SIG-M5 treated with dmso at 0.1 percent for 504 hours (cell line): ENCODE measurements at regions not wholly inside any gene's neighbourhood (a gene's known extent, or its start where the extent isn't known, plus 50 kb on each side); places are given as distances from the start of the nearest gene placed in this dataset.

ENCODE experiments used
- DNase-seq: peaks from one replicate; lab custom pipeline; 2025; ENCODE audit not compliant: unreplicated experiment; lab: John Stamatoyannopoulos, UW

DNA sequence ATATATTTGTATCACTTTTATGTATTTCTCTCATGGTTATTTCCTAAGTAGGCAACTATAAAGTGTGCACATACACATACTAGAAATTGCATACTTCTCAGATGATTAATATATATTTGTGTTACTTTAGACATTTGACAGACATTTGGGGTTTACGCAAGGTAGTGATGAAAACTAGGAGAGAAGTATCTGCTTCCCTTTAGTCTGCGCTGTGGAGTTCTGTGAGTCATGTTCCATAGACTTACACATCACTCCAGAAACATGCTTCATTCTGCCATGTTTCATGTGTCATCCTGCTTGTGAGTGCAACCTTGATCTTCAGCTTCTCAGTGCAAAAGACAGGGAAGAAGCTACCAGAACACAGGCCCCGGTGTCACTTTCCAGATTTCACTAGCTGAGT lies 200.7 kb upstream of the BMP2 start:
- DNase-seq: peak; percentile 70

DNA sequence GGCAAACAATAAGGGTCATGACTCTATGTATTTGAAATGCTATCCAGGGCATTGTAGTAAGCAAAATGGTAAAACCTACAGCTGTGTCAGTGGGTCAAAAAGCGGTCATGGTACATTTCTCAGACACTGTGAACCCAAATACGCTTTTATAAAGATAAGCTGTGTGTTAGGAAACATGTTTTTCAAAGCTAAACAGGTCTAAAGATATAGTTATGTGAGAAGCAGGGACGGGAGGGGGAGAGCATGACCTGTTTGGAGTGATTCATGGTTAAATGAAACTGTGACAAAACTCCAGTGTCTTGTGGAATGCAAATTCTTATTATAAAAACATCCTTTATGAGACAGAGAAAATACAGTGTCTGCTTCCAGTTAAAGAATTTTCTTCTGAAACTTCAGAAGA lies 205.4 kb upstream of the BMP2 start:
- no peak for DNase-seq

DNA sequence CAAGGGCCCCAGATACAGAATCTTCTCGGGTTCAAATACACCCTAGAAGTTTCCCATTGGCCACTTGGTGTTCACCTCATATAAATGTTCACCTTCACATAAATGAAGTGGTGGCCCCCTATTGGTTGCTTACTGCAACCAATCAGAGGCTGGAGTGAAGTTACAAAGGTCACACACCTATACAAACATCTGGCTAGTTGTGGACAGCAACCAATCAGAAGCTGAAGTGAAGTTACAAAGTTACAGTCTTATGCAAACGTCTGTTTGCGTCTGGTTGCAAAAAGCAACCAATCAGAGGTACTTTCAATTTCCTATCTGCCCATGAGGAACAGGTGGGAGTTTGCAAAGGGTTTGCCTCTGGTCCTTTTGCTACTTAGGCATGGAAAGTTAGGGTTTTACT lies 206.5 kb upstream of the BMP2 start:
- no peak for DNase-seq

DNA sequence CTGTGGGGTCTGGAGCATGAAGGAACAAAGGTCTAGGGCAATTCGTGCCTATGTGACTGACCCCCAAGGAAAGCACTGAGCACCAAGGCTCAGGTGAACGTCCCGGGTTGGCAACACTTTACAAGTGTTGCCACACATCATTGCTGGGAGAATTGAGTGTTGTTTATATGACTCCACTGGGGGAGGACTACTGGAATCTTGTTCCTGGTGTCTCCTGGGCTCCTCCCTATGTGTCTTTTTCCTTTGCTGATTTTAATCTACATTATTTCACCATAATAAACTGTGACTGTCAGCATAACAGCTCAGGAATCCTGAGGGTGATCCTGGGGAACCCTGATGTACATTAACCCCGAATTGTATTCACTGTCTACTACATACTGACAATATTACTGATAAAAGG lies 207.7 kb upstream of the BMP2 start:
- DNase-seq: no peak

DNA sequence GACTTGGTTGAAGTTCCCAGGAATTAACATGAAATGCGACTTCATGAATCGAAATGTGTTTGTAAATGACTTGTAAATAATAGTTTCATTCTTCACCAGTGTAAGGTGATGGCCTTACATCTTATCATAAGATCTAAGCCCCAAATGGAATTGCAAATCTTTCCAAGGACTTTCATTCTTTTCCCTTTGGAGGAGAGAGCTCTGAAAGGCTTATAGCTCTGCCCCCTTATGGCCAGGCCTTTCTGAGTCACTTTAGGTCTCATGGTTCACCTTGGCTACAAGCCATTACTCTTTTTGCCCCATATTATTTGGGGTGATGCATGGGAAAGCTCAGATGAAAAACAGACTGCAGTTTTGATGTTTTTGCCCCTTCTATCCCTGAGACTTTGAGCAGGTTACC lies 209.1 kb upstream of the BMP2 start:
- DNase-seq: no peak

DNA sequence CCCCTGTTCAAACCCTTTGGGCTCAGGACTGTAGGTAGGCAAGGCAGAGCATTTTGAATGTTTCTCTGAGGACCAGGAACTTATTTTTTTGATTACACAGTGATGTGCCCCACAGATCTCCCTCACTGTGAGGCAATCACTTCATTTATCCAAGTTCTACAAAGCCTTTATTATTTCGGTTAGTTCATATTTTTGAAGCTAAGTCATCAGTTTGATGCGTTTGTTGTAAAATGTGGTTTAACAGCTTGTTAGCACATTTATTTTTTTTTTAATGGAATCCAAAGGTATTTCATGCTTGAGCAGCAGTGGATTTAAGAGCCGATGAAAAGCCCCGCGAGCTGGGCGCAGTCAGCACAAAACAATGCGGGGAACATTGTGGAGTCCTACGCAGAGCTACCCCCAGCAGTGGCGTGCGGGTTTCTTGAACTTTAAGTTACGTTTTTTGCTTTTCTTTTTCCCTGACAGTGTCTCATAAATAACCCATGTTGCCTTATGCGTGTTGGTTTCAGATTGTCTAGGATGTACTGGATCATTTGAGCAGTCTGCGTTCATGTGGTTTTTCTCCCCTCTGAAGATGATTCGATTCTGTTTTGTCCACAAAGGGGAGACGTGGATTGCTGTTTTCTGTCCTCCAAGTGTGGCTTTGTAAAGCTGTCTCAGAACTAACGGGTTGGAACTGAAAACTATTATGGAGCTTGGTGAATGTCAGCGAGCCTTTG lies 233.6 kb upstream of the BMP2 start:
- no peak for DNase-seq

DNA sequence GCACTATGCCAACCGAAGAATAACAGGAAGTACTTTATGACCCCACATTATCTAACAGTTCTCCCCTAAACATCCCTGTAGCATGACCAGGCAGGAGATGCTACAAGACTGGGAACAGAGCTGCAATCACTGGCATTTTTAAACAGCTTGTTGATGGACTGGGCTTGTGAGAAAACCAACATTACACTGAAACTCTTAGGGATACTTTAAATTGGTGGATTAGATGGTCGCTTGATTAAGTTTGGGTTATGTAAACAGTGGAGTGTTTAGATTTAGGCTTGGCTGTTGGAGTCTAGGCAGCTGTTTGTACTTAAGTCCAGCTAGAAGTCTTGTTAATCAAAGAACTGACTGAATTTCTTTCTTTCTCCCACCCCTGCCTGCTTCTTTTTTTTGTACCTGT lies 234.1 kb upstream of the BMP2 start:
- DNase-seq: no peak

DNA sequence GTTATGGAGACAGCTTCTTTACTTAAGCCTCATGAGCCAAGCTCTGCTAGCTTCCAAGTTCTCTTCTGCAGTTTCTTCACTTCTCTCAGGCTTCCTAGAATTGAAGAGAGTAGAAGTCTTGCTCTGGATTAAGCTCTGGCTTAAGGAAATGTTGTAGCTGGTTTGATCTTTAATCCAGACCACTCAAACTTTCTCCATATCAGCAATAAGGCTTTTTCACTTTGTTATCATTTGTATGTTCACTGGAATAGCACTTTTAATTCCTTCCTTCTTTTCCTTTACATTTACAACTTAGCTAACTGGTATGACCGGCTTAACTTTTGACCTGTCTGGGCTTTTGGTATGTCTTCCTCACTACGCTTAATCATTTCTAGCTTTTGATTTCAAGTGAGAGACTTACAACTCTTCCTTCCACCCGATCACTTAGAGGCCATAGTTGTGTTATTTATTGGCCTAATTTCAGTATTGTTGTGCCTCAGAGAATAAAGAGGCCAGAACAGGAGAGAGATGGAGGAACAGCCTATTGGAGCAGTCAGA lies 236.6 kb upstream of the BMP2 start:
- DNase-seq: no peak

DNA sequence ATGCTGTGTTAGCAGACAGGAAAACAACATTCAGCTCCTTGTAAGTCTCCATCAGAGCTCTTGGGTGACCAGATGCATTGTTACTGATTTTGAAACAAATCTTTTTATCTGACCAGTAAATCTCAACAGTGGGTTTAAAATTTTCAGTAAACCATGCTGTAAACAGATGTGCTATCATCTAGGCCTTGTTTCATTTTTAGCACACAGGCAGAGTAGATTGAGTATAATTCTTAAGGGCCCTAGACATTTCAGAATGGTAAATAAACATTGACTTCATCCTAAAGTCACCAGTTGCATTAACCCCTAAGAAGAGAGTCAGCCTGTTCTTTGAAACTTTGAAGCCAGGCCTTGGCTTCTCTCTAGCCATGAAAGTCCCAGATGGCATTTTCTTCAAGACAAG lies 237.2 kb upstream of the BMP2 start:
- DNase-seq: no peak

DNA sequence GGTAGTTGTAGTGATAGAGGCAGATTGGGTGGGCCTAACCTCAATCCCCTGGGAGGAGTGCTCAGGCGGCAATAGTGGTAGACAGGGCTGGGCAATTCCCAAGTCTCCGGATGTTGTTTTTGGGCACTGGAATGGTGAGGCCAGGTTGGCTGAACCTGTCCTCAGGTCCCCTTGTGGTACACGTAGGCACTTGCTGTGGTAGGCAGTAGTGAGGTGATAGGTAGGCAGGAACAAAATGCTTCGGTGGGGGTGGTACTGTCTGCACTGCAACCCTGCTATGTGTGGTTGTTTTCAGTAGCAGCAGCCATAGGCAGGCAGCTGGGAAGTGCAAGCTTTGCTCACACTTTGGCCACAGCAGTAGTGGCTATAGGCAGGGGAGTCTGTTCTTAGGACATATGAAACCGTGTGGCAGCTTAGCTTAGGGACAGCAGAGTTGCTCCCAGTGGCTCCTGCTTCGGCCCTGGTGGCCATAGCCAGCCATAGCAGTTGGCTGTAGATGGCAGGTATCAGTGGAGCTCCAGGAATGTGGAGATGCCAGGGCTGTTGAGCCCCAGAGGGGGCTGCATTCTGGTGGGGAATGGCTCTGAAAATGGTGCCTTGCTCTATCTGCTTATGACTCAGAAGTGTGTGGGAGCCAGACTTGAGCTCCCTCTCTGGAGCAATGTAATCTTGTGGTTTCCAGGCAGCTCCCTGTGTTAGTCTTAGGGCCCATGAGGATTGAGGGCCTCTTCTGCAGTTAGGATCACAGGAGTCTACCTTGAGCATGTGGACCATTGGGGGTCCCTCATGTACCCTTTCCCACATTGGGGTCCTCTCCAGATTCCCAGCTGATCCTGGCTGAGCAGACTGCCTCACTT lies 241.8 kb upstream of the BMP2 start:
- peak; percentile 26 for DNase-seq

DNA sequence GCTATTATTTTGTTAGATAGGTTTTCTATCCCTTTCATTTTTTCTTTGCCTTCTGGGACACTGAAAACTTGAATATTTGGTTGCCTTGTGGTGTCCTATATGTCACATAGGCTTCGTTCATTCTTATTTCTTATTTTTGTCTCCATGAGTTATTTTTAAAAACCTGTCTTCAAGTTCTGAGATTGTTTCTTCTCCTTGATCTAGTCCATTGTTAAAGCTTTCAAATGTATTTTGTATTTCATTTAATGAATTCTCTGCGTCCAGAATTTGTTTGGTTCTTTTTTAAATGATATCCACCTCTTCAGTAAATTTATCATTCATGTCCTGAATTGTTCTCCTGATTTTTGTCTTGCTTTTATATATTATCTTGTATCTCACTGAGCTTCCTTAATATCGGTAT lies 243.2 kb upstream of the BMP2 start:
- no peak for DNase-seq

DNA sequence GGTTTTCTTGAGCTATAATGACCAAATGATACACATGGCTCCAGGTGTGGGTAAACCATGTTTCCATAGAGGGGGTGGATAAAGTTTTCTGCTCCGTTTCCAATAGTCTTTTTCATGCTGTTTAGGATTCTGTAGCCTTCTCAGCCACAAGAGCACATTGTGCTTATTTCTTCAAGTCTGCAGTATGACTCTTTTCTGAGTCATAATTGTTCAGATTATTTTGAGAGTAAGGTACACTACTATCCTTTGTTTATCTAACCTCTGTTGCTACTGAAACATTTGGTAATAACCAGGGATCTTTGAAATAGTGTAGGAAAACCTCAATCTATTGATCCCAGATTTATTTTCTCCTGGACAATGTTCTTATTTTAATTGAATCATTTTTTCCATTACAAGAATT lies 247.9 kb upstream of the BMP2 start:
- no peak for DNase-seq

DNA sequence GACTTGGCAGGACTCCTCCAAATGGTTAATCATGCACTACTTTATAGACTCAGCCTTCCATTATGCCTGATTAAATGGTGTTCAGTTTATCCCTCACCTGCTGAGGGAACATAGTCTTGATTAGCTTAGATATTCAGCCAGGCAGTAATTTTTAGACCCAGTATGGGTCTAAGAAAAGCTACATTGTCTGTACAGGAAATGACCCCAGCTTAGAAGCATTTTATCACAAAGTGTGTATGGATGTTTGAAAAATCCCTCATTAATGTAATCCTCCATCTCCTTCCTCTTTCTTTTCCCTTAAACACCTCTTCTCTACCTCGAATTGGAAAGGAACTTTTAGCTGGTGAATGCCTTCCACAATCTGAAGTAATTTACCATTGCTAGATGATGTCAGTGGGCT lies 252.2 kb upstream of the BMP2 start:
- no peak for DNase-seq

DNA sequence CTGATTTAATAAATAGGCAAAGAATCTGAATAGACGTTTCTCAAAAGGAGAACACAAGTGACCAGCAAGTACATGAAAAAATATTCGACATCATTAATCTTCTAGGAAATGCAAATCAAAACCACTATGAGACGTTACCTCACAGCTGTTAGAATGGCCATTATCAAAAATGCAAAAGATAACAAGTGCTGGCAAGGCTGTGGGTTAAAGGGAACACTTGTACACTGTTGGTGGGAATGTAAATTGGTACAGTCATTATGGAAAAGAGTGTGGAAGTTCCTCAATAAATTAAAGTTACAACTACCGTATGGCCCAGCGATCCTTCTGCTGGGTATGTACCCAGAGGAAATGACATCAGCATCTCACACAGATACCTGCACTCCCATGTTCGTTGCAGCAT lies 253.9 kb upstream of the BMP2 start:
- no peak for DNase-seq

DNA sequence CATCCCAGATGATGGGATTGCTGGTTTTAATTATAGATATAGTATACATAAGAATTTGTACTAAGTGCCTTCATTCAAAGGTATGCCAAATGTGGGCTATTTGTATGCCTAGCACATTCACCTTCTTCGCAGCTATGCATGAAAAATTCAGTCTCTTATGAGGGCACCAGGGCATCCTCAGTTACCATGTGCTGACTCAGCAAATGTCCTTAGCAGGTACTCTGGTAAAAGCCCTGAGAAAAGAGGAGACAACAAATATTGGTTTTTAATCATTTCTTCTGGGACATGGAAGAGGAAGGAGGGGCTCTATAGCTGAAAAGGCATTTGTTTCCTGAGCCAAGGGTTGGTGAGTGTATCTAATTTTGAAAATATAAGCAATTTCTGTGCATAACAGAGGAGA lies 258.1 kb upstream of the BMP2 start:
- no peak for DNase-seq

DNA sequence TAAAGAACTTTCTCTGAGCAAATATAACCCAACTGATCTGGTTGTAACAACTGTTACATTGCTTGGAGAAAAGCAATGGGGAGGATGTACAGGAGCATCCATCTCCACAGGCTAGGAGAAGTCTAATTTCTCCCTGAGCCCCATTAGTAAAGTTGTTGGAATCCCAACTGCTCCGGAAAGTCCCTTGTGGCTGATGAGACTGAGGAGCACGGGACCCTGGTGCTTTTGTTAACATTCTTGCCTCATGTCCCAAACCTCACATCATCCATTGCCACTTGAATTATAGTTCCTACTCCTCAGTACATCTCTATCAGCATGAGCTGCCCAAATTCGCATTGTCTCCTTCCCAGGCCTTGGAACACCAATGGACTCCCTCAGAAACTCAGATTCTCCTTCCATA lies 260.6 kb upstream of the BMP2 start:
- no peak for DNase-seq

DNA sequence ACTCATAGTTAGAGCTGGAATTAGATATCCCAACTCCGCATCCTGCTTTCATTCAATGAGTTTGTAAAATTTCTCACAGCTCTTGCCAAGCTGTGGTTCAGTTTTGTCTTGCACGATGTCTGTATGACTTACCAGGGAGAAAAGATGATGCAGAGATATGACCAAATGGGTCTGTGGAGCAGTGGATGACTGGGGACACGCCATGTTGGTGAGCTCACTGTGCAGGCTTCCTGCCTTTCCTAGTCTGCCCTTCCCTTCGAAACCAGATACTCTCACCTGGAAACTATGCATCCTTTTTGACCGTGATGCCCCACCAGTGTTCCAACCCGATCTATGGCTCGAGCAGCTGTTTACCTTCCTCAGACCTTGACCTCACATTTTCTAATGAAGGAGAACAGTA lies 262.7 kb upstream of the BMP2 start:
- DNase-seq: no peak

DNA sequence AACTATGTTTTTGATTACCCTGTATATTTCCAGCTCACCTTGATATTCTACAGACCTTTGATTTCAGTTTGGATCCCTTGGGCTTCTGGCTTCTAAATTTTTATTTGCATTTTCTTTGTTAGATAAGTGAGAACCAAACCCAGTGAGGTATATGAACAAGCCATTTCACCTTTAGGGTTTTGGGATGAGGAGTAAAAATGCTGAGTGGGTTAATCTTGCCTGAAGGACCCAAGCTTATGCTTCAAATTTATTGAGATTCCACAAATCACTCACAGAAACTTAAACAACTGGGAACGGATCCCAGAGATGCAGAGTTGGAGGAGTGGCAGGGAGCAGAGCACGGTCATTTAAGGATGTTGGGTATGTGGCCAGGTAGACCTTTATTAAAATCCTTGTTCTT lies 263.3 kb upstream of the BMP2 start:
- DNase-seq: no peak

DNA sequence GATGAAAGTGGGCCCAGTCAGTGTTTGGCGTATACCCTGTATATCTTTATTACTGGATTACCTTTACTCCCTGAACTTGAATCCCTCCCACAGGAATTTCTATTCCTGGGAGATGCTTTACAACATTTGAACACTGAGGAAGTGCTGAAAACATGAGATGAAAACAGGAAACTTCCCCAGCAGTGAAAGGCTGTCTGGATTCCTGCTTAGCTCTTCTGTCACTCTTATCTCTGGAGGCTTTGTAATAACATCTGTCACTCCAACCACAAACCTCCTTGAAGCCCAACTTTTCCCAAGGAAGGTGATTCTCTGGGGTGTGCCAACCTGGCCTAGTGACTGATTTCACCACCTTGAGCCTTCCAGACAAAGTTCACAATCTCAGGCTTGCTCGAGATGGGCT lies 264.5 kb upstream of the BMP2 start:
- DNase-seq: no peak

DNA sequence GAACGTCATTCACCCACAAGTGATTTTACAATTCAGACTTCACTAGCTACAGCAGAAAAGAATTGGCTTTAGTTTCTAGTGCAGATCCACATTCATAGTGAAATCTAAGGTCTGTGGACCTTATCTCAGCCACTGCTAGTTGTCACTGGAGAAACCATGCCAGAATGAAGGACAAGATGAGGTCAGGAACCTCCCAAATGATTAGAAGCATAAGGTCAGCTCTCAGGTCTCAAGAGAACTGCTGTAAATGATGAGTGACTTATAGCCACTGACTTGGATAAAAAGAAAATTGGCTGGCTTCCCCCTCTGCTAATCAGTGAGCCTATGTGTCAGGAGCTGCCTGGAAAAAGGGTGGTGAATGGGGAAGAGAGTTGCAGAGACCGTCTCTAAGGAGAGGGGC lies 265.3 kb upstream of the BMP2 start:
- no peak for DNase-seq

DNA sequence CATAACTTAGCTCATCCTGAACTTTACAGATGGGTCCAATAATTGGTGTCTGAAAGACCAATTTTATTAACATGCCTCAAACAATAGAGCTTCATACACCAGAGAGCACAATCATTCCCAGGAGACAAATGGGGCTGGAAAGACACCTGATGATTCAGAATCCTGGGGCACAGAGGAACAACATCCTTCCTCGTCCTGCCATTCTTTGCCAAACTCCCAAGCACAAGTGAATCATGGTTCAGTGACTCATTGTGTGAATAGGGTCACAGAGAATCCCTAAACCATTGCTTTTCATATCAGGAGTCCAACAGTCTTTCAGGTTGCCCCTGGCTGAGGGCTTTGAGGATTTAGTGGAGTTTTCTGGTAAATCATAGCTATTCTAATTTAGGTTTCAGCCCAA lies 266.4 kb upstream of the BMP2 start:
- DNase-seq: no peak

DNA sequence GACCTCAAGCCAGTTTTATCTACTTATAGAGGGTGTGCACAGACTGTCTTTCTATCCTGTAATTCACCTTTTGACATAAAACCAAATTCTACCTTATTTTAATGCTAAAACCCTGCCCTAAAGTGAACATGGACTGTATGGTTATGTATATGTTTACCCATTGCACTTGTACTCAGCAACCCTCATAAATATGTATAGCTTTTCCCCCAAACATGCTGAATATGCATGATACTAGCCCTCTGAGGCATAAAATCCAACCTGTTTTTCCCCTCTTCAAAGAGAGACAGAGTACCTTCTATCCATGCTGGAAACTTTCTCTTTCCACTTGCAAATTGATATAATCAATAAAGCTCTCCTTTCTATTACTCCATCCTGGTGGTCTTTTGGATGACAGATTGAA lies 267.9 kb upstream of the BMP2 start:
- no peak for DNase-seq

DNA sequence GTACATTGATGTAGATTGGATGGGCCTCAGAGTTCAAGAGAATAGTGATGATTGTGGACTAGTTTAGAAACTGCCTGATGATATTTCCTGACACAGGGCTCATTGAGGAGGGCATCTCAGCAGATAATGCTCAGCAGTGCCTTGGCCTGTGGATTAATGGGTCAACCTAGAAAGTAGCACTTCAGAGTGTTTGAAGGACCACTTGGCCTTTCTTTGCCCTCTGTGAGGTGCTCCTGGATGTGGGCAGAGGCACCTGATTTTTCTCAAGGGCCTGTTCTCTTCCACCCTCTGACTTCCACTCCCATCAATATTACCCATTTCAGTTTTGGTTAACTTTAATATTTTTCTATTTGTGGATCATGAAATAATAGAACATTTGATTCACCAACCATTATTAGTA lies 270.6 kb upstream of the BMP2 start:
- DNase-seq: no peak
